Muscle of back (tissue), 3 donors: ENCODE measurements at regions not wholly inside any gene's neighbourhood (a gene's known extent, or its start where the extent isn't known, plus 50 kb on each side); places are given as distances from the start of the nearest gene placed in this dataset.
A peak's percentile ranks its signal among the peaks of the same experiment; 100 is the strongest.

ENCODE experiments used
- DNase-seq, 3 donors: peaks; one replicate each; pipeline versions ENCODE4 v3.0.0 to v3.0.0-alpha.2; 2013

DNA sequence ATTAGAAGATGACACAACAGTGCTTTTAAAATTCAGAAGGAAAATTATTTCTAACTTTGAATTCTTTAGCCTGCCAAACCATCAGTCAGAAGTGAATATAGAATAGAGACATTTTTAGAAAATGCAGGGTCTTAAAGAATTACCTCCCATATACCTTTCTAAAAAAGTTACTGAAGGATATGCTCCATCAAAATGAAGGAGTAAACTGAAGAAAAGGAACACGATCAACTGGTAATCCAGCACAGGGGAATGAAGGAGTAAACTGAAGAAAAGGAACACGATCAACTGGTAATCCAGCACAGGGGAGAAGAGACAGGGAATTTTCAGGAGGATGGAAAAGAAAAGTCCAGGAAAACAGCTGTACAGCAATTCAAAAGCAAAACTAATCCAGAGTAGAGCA is 75.4 kb upstream of the LDLRAD3 start:
- DNase-seq = no peak

- DNase-seq = no peak
Measured at GRCh38 chr11:35873721-35874120, 70.1 kb upstream of the LDLRAD3 start.

DNA sequence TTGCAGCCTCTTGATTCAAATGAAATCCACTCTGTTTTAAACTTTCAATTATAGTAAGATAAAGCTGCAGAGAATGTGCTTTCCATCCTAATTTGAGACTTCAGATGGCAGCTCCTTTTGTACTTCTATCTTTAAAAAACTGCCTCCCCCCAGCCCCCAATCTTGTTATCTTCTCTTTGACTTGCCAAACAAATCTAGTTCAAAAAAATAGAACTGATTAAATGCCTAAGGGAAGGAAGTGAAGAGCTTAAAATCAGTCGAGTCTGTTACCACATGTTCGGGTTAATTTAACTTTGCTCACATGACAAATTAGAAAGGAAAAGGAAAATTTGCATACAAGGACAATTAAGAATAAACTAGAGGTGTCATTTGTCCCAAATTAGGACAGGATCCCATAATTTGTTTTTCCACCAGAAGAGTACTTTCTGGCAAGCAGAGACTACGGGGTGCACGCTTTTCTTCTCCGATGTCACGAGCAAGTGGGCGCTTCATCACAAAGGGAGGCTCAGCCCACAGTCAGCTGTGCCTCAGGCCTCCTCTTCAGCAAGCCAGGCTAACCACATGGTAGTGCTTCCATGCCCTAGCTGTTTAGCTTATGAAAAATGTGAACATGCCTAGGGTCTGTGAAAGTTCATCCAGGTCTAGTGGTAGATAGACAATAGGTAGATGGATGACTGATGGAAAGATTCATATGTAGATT is 69.0 kb upstream of the LDLRAD3 start:
- no peak for DNase-seq

DNA sequence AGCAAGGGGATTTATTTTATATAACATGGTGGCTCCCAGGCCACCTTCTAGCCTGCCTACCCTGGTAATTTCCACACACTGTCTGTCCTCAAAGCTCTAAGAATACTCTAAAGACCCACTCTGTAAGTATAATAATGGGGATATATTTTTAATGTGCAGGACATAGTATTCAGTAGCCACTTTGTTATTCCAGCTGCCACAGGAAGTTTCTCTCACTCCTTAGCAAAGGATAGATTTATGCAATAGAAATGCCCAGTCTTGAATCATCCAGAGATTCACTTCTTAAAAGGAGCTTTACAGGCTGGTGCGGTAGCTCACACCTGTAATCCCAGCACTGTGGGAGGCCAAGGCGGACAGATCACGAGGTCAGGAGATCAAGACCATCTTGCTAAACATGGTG is 68.4 kb upstream of the LDLRAD3 start:
- DNase-seq = no peak

GRCh38 chr11:35876786-35877185 is 67.1 kb upstream of the LDLRAD3 start:
- no peak for DNase-seq

DNA sequence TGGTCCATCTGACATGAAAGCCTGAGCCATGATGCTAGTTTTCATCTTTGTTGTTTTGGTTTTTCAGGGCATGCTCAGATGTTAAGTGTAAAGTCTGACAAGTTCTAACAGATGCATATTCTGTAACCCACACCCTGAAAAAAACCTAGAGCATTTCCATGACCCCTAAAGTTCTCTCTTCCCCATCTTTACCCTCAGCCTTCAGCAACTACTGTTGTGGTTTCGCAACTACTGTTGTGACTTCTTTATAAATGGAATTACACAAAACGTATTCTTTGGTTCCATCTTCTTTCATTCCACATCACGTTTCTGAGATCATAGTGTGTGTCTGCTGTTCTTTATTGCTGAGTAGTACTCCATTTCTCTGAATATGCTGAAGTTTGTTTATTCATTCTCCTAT is 65.1 kb upstream of the LDLRAD3 start:
- DNase-seq = no peak

DNA sequence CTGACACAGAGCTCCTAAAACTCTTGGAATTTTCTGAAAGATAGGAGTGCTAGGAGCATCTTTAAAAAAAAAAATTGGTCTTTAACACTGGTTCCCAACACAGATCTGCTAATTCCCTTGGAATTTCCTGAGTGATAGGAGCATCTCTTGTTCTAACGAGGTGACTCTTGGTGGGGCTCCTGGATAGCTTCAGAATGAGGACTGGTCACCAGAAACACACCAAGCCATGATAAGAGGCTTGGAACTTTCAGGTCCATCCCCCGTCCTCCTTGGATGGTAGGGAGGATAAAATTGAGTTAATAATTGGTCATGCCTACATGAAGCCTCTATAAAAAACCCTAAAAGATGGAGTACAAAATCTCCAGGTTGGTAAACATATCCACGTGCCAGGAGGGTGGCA is 64.5 kb upstream of the LDLRAD3 start:
- no peak for DNase-seq

DNA sequence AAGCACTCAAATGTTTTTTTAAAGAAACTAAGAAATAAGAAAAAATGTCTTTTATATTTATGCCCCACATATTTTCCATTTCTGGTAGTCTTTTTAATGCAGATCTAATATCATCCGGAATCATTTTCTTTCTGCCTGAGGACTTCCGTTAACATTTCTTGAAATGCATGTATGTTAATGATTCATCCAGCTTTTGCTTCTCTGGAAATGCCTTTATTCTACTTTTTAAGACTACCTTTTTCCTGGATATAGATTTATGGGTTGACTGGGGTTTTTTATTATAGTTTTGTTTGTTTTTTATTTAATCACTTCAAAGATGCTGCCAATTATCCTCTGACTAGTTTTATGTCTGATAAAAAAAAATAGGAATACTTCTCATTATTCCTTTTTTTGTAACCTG is 57.1 kb upstream of the LDLRAD3 start:
- DNase-seq = no peak

GRCh38 chr11:35887737-35888136 is 56.1 kb upstream of the LDLRAD3 start:
- DNase-seq = no peak

DNA sequence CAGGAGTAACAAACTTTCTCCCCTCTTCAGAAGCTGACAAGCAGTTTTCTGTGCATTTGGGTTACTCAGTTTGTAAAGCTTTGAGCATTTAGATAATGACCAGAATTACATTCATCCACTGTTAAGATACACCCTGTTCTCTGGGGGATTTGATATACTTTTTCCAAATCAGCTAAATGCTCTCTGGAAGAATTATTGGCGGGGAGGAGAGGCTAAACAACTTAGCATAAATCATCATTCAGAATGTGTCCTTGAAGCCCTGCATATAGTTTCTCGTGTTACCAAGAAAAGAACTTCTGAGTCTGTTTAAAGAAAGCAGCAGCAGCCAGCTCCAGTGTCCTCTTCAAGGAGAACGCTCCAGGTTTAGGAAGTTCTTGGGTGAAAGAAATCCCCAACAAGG is 54.9 kb upstream of the LDLRAD3 start:
- no peak for DNase-seq

DNA sequence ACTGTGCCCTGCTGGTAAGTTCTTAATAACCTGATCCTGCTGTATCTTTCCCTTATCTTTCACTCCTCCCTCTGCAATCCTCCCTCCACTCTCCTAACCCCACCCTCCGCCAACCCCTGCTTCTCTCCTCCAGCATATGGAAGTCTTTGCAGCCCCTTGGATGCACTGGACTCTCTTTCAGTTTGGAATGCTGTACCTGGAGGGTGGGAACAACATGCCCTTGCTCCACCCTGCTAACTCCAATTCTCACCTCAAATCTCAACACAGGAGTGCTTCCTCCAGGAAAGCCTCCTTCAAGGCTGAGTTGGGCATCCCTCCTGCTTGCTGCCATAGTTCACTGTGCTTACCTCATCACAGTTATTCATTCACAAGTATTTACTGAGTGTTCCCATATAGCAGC is 52.8 kb upstream of the LDLRAD3 start:
- no peak for DNase-seq

DNA sequence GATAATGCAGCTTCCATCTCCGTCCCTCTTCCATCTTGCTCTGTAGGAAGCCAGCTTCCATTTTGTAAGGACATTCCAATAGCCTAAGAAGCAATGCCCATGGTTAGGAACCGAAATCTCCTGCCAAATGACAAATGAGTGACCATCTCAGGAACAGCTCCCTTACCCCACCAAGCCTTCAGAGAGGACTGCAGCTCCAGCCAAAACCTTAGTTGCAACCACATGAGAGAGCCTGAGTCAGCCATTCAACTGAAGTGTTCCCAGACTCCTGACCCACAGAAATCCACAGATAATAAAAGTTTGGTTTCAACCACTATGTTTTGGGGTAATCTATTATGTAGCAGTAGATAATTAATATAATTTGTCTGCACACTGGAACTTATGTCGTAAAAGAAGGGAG is 51.7 kb upstream of the LDLRAD3 start:
- no peak for DNase-seq

DNA sequence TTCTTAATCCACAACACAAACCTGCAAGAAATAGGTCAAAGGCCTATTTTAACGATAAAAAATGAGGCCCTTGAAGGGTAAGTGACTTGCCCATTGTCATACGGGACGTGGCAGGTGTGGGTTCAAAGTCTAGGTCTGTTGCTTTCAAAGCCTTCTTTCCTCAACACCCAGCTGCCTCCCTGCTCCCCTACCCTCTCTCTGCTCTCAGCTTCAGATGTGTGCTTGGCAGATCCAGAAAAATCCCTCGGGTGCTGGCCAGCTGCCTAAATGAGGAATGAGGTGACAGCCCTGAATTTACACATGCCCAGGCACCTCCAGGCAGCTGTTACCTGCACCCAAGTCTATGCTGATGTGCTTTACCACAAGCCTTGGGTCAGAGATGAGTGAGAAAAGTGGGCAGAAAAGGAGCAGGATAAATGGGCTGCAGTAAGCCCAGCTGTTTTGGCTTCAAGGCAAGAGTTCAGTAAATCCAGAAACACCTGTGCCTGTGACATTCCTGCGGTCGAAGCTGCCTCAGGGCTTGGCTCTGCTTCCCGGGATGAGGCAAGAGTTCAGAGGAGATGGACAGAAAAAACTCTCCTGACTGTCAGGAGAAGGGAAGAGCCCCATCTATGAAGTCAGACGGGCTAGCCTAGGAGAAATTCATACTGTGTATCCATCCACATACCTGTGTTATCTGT is 49.9 kb upstream of the LDLRAD3 start:
- peak; percentile 22 to 40 (median 27) for DNase-seq
